Osteoblast (primary cell): ENCODE measurements at regions not wholly inside any gene's neighbourhood (a gene's known extent, or its start where the extent isn't known, plus 50 kb on each side); places are given as distances from the start of the nearest gene placed in this dataset.

Experiments used
- DNase-seq: peaks from one replicate; pipeline ENCODE4 v3.0.0; 2011; ENCODE audit warnings: low spot score, mixed read lengths; ENCODE audit not compliant: insufficient read length; ENCODE audit errors: missing footprints
- H2AFZ ChIP-seq: 2 replicates; pipeline ENCODE4 v1.6.0; 2011; ENCODE audit warnings: mild to moderate bottlenecking, low read length
- H3K27ac ChIP-seq: 2 replicates; pipeline ENCODE4 v1.5.1; 2011; ENCODE audit warnings: mild to moderate bottlenecking, low read depth, low read length, moderate library complexity
- H3K27me3 ChIP-seq: 2 replicates; pipeline ENCODE4 v1.6.0; 2012; ENCODE audit warnings: mild to moderate bottlenecking, control low read depth, inconsistent platforms, low read length, moderate library complexity; ENCODE audit not compliant: insufficient read depth
- H3K36me3 ChIP-seq: 2 replicates; pipeline ENCODE4 v1.5.1; 2011; ENCODE audit warnings: mild to moderate bottlenecking, low read length, control low read depth, moderate library complexity; ENCODE audit not compliant: insufficient read depth
- H3K4me1 ChIP-seq: 2 replicates; pipeline ENCODE4 v1.5.1; 2011; ENCODE audit warnings: mild to moderate bottlenecking, low read length, control low read depth, moderate library complexity; ENCODE audit not compliant: insufficient read depth
- H3K4me2 ChIP-seq: 2 replicates; pipeline ENCODE4 v1.6.0; 2011; ENCODE audit warnings: mild to moderate bottlenecking, low read length; ENCODE audit not compliant: insufficient read depth
- H3K4me3 ChIP-seq: fragments of 200-600 bp; sonication (generic); 3 replicates; pipeline ENCODE4 v1.5.1; 2012; ENCODE audit warnings: mild to moderate bottlenecking, low read length, inconsistent platforms; ENCODE audit not compliant: insufficient read depth
- H3K79me2 ChIP-seq: 2 replicates; pipeline ENCODE4 v1.6.0; 2012; ENCODE audit warnings: mild to moderate bottlenecking, low read length, control low read depth, inconsistent platforms; ENCODE audit not compliant: insufficient read depth
- H3K9me3 ChIP-seq: 2 replicates; pipeline ENCODE4 v1.5.1; 2011; ENCODE audit warnings: low read depth, low read length, control low read depth
- H4K20me1 ChIP-seq: 2 replicates; pipeline ENCODE4 v1.6.0; 2012; ENCODE audit warnings: mild to moderate bottlenecking, low read length, control low read depth; ENCODE audit not compliant: insufficient read depth
- TF ChIP-seq, protein P1 (sequence below): IDR thresholded peaks from 2 replicates; pipeline ENCODE4 v1.5.1; 2011; ENCODE audit warnings: mild to moderate bottlenecking, low read depth, low read length, moderate library complexity; ENCODE audit errors: extremely low read depth

DNA sequence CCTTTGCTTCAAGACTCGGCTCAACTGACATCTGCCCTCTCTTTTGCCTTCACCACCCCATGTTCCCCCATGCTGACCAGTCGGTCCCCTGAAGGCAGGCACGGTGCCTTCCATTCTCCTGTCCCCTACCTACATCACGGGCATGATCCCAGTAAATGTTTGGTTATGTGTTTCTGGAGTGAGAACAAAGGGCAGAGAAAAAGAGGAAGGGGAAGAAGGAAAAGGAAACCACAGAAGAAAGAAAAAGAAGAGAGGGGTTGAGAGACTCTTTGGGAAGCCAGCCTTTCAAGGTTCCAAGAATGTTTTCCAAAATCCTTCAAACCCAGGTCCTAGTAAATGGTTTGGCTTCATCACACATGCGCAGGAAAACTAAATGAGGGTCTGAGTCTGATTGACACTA is 84.9 kb downstream of the CDC7 start:
- Histone ChIP-seq H3K79me2 (no peaks in the 10 kb centered on the region), H3K27me3 (no peaks in the 10 kb centered on the region), H3K36me3 (no peaks in the 10 kb centered on the region), H2AFZ (no peak overlapping the region), H3K4me3 (no peak overlapping the region), H4K20me1 (no peaks in the 10 kb centered on the region), H3K27ac (no peak overlapping the region), H3K4me1 (peaks cover 16% of the 10 kb centered on the region), H3K4me2 (no peak overlapping the region), H3K9me3 (no peaks in the 10 kb centered on the region)
- DNase-seq: no peak
- TF ChIP-seq, protein P1, sequence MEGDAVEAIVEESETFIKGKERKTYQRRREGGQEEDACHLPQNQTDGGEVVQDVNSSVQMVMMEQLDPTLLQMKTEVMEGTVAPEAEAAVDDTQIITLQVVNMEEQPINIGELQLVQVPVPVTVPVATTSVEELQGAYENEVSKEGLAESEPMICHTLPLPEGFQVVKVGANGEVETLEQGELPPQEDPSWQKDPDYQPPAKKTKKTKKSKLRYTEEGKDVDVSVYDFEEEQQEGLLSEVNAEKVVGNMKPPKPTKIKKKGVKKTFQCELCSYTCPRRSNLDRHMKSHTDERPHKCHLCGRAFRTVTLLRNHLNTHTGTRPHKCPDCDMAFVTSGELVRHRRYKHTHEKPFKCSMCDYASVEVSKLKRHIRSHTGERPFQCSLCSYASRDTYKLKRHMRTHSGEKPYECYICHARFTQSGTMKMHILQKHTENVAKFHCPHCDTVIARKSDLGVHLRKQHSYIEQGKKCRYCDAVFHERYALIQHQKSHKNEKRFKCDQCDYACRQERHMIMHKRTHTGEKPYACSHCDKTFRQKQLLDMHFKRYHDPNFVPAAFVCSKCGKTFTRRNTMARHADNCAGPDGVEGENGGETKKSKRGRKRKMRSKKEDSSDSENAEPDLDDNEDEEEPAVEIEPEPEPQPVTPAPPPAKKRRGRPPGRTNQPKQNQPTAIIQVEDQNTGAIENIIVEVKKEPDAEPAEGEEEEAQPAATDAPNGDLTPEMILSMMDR: no peak

DNA sequence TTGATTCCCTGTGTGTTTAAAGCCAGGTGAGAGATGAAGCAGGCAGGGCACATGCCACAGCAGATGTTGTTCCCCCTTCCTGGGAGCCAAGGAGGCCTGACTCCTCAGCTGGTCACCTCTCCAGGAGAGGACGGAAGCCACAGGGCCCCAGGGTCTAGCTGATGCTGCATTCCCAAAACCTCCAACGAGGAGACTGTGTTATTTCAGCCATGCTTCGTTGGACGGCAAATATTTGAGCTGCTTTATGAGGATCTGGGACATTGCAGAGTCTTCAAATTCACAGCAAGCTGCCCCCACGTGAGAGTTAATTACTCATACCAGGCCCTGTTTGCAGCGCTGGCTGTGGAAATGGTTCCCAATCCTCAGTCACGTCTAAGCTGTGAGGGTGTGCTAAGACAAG is 85.3 kb downstream of the CDC7 start:
- no peaks in the 10 kb centered on the region for H3K27me3 ChIP-seq
- TF ChIP-seq, protein P1: no peak
- no peak for DNase-seq
- no peaks in the 10 kb centered on the region for H3K79me2 ChIP-seq
- peaks cover 16% of the 10 kb centered on the region for H3K4me1 ChIP-seq
- no peak overlapping the region for H3K4me2 ChIP-seq
- H3K27ac ChIP-seq: no peak overlapping the region
- no peaks in the 10 kb centered on the region for H3K36me3 ChIP-seq
- no peaks in the 10 kb centered on the region for H4K20me1 ChIP-seq
- H3K4me3 ChIP-seq: no peak overlapping the region
- H2AFZ ChIP-seq: no peak overlapping the region
- no peaks in the 10 kb centered on the region for H3K9me3 ChIP-seq

DNA sequence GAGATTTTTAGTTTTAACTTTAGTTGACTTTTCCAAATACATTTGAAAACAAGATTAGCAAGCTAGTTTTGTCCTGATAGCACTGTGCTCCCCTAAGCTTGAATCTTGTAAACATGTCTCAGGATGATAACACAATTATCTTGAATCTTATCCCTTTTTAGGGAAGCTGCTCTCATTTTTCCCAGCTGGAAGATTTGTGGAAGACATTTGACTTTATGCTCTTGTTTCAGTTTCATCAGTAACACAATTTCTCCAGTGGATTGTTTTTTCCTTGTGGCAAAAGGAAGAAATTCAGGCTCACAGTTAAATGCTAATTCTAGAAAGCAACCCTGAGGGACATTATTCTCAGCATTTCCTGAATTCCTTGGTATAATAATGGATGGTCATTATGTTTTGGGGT is 88.8 kb downstream of the CDC7 start:
- no peaks in the 10 kb centered on the region for H3K4me1 ChIP-seq
- H4K20me1 ChIP-seq: no peaks in the 10 kb centered on the region
- no peak overlapping the region for H3K27ac ChIP-seq
- H3K4me2 ChIP-seq: no peak overlapping the region
- H3K27me3 ChIP-seq: no peaks in the 10 kb centered on the region
- TF ChIP-seq, protein P1: no peak
- no peak overlapping the region for H3K4me3 ChIP-seq
- H2AFZ ChIP-seq: peak overlapping the region; percentile 14
- no peaks in the 10 kb centered on the region for H3K9me3 ChIP-seq
- no peaks in the 10 kb centered on the region for H3K36me3 ChIP-seq
- DNase-seq: no peak
- no peaks in the 10 kb centered on the region for H3K79me2 ChIP-seq

DNA sequence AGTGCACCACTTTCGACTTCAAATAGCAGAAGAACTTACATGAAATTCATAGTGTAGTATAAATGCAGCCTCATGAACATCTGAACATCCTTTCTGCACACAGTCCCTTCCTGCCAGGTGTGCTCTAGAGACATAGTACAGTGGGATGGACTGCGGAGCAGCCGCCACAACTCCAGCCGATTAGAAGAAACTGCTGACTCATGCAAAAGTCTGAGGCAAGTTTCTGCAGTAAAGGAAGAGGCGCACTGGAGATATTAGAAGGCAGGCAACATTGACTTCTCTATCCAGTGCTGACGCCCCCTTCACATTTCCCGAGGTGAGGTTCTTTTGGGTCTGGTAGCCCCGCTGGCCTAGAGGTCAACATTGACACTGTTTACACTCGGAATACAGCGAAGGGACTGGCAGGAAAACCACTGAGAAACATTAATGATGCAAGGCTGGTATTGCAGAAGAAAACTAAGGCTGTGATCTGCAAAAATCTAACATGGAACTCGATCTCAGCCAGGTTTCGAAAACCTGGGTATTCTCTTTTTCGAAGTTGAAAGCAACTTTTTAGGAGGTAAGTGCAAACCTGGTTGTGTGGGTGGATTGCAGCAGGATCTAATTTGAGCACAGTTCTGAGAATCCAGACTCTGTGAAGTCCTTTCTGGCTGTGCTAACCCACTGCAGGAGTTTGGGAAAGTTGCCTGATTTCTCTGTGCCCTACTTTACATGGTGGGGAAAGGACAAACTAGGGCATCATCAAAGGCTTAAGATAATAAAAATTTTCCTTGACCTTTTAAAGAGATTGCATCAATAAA is 90.7 kb downstream of the CDC7 start:
- Histone ChIP-seq H3K9me3 (no peaks in the 10 kb centered on the region), H4K20me1 (no peaks in the 10 kb centered on the region), H3K4me2 (no peak overlapping the region), H3K27ac (no peak overlapping the region), H3K27me3 (no peaks in the 10 kb centered on the region), H3K4me1 (no peaks in the 10 kb centered on the region), H3K4me3 (no peak overlapping the region), H2AFZ (no peak overlapping the region), H3K36me3 (no peaks in the 10 kb centered on the region), H3K79me2 (no peaks in the 10 kb centered on the region)
- DNase-seq: no peak
- TF ChIP-seq, protein P1: no peak
